AG09309 (cell line): ENCODE measurements at regions not wholly inside any gene's neighbourhood (a gene's known extent, or its start where the extent isn't known, plus 50 kb on each side); places are given as distances from the start of the nearest gene placed in this dataset.

ENCODE experiments used
- DNase-seq: peaks from one replicate; pipeline ENCODE4 v3.0.0-alpha.2; 2010; ENCODE audit warnings: low read depth
- H3K4me3 ChIP-seq: 2 replicates; pipeline ENCODE4 v1.5.1; 2011; ENCODE audit warnings: mild to moderate bottlenecking, low read depth, low read length, moderate library complexity; ENCODE audit not compliant: control insufficient read depth
- CTCF ChIP-seq: IDR thresholded peaks from 2 replicates; pipeline ENCODE4 v1.5.1; 2011; ENCODE audit warnings: mild to moderate bottlenecking, low read depth, low read length, inconsistent platforms; ENCODE audit not compliant: insufficient read depth, control insufficient read depth; ENCODE audit errors: missing control alignments

- DNase-seq: no peak
- no peak overlapping the region for H3K4me3 ChIP-seq
- TF ChIP-seq CTCF: no peak
These were observed 555.1 kb downstream of the EBF1 start for GRCh38 chr5:158544388-158545339.

- TF ChIP-seq CTCF: no peak
- no peak overlapping the region for H3K4me3 ChIP-seq
- peak; percentile 28 for DNase-seq
These were observed 556.0 kb downstream of the EBF1 start for GRCh38 chr5:158543539-158544387.

- TF ChIP-seq CTCF: no peak
- no peak overlapping the region for H3K4me3 ChIP-seq
- DNase-seq: no peak
These were observed 558.0 kb downstream of the EBF1 start for GRCh38 chr5:158541536-158542297.

- DNase-seq: no peak
- no peak for TF ChIP-seq CTCF
These were observed 561.1 kb downstream of the EBF1 start for GRCh38 chr5:158538506-158539074.

GRCh38 chr5:158537366-158537765 is 562.4 kb downstream of the EBF1 start:
- no peak for DNase-seq
- no peak overlapping the region for H3K4me3 ChIP-seq
- no peak for TF ChIP-seq CTCF

More at GRCh38 chr5:158538506-158539074, 561.1 kb downstream of the EBF1 start:
- H3K4me3 ChIP-seq: no peak overlapping the region

GRCh38 chr5:158534203-158534602 is 565.5 kb downstream of the EBF1 start:
- no peak for DNase-seq
- no peak for TF ChIP-seq CTCF
- H3K4me3 ChIP-seq: no peak overlapping the region
